Neural cell (in vitro differentiated cells): ENCODE measurements at regions not wholly inside any gene's neighbourhood (a gene's known extent, or its start where the extent isn't known, plus 50 kb on each side); places are given as distances from the start of the nearest gene placed in this dataset.

ENCODE experiments used
- H2AFZ ChIP-seq: fragments of 200-600, 300-800 bp; sonication (generic), shearing (Covaris generic); 2 replicates; pipeline ENCODE4 v1.6.0; 2014; ENCODE audit warnings: low read depth, mild to moderate bottlenecking, antibody characterized with exemption, low read length, moderate library complexity
- H3F3A ChIP-seq: fragments of 200-600 bp; shearing (Covaris generic); 2 replicates; pipeline ENCODE4 v1.6.1; 2016; ENCODE audit warnings: mild to moderate bottlenecking, moderate library complexity, mixed read lengths, antibody characterized with exemption, low read length; ENCODE audit not compliant: insufficient read depth, poor library complexity, severe bottlenecking
- H3K27ac ChIP-seq: fragments of 200-600, 300-800 bp; sonication (generic), shearing (Covaris generic); 2 replicates; pipeline ENCODE4 v1.5.1; 2014; ENCODE audit warnings: mild to moderate bottlenecking, low read length, moderate library complexity
- H3K27me3 ChIP-seq: fragments of 300-800, 200-600 bp; sonication (generic), shearing (Covaris generic); 2 replicates; pipeline ENCODE4 v1.6.0; 2014; ENCODE audit warnings: mild to moderate bottlenecking, low read depth, low read length, moderate library complexity; ENCODE audit not compliant: insufficient read depth
- H3K36me3 ChIP-seq: fragments of 300-800, 200-600 bp; sonication (generic), shearing (Covaris generic); 2 replicates; pipeline ENCODE4 v1.5.1; 2014; ENCODE audit warnings: mild to moderate bottlenecking, antibody characterized with exemption, low read length, moderate library complexity; ENCODE audit not compliant: insufficient read depth
- H3K4me2 ChIP-seq: fragments of 300-800, 200-600 bp; sonication (generic), shearing (Covaris generic); 2 replicates; pipeline ENCODE4 v1.6.0; 2014; ENCODE audit warnings: mild to moderate bottlenecking, low read length
- H3K4me3 ChIP-seq: fragments of 300-800, 200-600 bp; sonication (generic), shearing (Covaris generic); 2 replicates; pipeline ENCODE4 v1.5.1; 2014; ENCODE audit warnings: mild to moderate bottlenecking, low read length, moderate library complexity
- H3K79me2 ChIP-seq: fragments of 200-600 bp; shearing (Covaris generic); replicated peaks from 2 replicates; pipeline ENCODE4 v1.6.0; 2014; ENCODE audit warnings: mild to moderate bottlenecking, low read length, moderate library complexity; ENCODE audit not compliant: insufficient read depth
- H3K9ac ChIP-seq: fragments of 300-800, 200-600 bp; sonication (generic), shearing (Covaris generic); 2 replicates; pipeline ENCODE4 v1.6.1; 2016; ENCODE audit warnings: mild to moderate bottlenecking, low read length, mixed read lengths
- H3K9me2 ChIP-seq: fragments of 200-600 bp; shearing (Covaris generic); 2 replicates; pipeline ENCODE4 v1.6.1; 2016; ENCODE audit warnings: mild to moderate bottlenecking, low read length, mixed read lengths; ENCODE audit not compliant: insufficient read depth
- H3K9me3 ChIP-seq: fragments of 200-600, 300-800 bp; sonication (generic), shearing (Covaris generic); 2 replicates; pipeline ENCODE4 v1.6.1; 2016; ENCODE audit warnings: mild to moderate bottlenecking, mixed run types, low read length, moderate library complexity, mixed read lengths
- H4K20me1 ChIP-seq: fragments of 200-600 bp; shearing (Covaris generic); 2 replicates; pipeline ENCODE4 v1.6.1; 2016; ENCODE audit warnings: mild to moderate bottlenecking, mixed run types; ENCODE audit not compliant: insufficient read depth
- EP300 ChIP-seq: fragments of 450-650 bp; conservative IDR thresholded peaks from 2 replicates; pipeline ENCODE4 v1.6.1; 2014; ENCODE audit warnings: antibody characterized with exemption, mild to moderate bottlenecking, moderate library complexity; ENCODE audit not compliant: poor library complexity, severe bottlenecking
- EZH2 ChIP-seq: fragments of 200-600, 300-800 bp; shearing (Covaris generic), sonication (generic); IDR thresholded peaks from 2 replicates; pipeline ENCODE4 v1.6.1; 2014; ENCODE audit warnings: antibody characterized with exemption, low read length, borderline replicate concordance, mild to moderate bottlenecking; ENCODE audit not compliant: insufficient read depth, poor library complexity, severe bottlenecking
- MXI1 ChIP-seq: fragments of 450-650 bp; conservative IDR thresholded peaks from 2 replicates; pipeline ENCODE4 v1.6.1; 2014; ENCODE audit warnings: antibody characterized with exemption, mild to moderate bottlenecking; ENCODE audit not compliant: poor library complexity, severe bottlenecking
- POLR2AphosphoS5 ChIP-seq: IDR thresholded peaks from 2 replicates; pipeline ENCODE4 v1.6.1; 2012
- RAD21 ChIP-seq: fragments of 450-650 bp; conservative IDR thresholded peaks from 2 replicates; pipeline ENCODE4 v1.6.1; 2014; ENCODE audit warnings: antibody characterized with exemption, mild to moderate bottlenecking, moderate library complexity
- SMC3 ChIP-seq: fragments of 450-650 bp; conservative IDR thresholded peaks from 2 replicates; pipeline ENCODE4 v1.6.1; 2014; ENCODE audit warnings: antibody characterized with exemption, mild to moderate bottlenecking, moderate library complexity; ENCODE audit not compliant: poor library complexity
- TAF1 ChIP-seq: IDR thresholded peaks from 2 replicates; pipeline ENCODE4 v1.6.1; 2012; ENCODE audit warnings: low read depth
- TF ChIP-seq, protein P1 (sequence below): fragments of 450-650 bp; IDR thresholded peaks from 2 replicates; pipeline ENCODE4 v1.5.1; 2014; ENCODE audit warnings: antibody characterized with exemption, mild to moderate bottlenecking, moderate library complexity; ENCODE audit not compliant: poor library complexity, severe bottlenecking
- TF ChIP-seq, protein P2 (sequence below): IDR thresholded peaks from 2 replicates; pipeline ENCODE4 v1.6.1; 2012; ENCODE audit warnings: borderline replicate concordance

DNA sequence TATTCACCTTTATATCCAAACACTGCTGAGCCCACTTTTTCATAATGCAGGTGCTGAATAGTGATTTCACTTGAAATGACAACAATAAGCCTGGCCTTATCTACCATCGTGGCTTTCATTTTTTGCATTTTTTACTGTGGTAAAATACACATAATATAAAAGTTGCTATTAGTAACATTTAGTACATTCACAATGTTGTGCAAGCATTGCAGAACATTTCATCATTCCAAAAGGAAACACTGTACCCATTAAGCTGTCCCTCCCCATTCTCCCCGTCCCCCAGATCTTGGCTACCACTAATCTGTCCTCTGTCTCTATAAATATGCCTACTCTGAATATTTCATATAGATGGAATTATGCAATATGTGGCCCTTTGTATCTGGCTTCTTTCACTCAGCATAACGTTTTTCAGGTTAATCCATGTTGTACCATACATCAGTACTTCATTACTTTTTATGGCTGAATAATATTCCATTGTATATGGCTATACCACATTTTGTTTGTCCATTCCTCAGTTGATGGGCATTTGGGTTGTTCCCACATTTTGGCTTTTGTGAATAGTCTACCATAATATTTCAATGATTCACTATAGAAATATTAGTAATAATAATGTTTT, 68.5 kb upstream of the ARID5B start:
- H3K79me2 ChIP-seq: no peaks in the 10 kb centered on the region
- H3K27me3 ChIP-seq: no peaks in the 10 kb centered on the region
- no peaks in the 10 kb centered on the region for H4K20me1 ChIP-seq
- H3F3A ChIP-seq: no peaks in the 10 kb centered on the region
- H3K9ac ChIP-seq: no peak overlapping the region
- H3K27ac ChIP-seq: no peak overlapping the region
- no peaks in the 10 kb centered on the region for H3K36me3 ChIP-seq
- H3K4me3 ChIP-seq: no peak overlapping the region
- no peak overlapping the region for H3K4me2 ChIP-seq
- H3K9me2 ChIP-seq: no peaks in the 10 kb centered on the region
- H3K9me3 ChIP-seq: no peaks in the 10 kb centered on the region
- TF ChIP-seq MXI1 (no peak), RAD21 (no peak)
- no peak overlapping the region for H2AFZ ChIP-seq

DNA sequence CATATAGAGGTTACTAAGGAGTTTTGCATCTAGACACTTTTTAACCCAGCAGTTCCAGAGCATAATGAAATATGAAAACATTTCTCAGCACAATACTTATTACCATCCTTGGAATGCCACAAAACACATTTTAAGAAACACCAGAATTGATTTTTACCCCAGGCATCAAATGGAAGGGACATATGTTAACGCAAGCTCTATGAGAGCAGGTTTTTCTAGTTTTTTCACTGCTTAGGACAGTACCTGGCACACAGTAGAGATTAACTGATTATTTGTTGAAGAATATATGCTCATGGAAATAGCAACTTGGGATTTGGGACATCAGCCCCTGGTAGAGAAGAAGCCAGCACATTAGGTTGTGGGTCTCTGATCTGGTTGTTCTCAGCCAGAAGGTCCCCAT, 67.0 kb upstream of the ARID5B start:
- Histone ChIP-seq H3K4me2 (no peak overlapping the region), H3F3A (no peaks in the 10 kb centered on the region), H3K79me2 (no peaks in the 10 kb centered on the region), H3K27me3 (no peaks in the 10 kb centered on the region), H3K9ac (no peak overlapping the region), H3K27ac (no peak overlapping the region), H3K9me2 (no peaks in the 10 kb centered on the region), H3K4me3 (no peak overlapping the region), H3K9me3 (no peaks in the 10 kb centered on the region), H4K20me1 (no peaks in the 10 kb centered on the region), H2AFZ (no peak overlapping the region), H3K36me3 (no peaks in the 10 kb centered on the region)
- TF ChIP-seq RAD21 (no peak), SMC3 (no peak), MXI1 (no peak), POLR2AphosphoS5 (no peak), EP300 (no peak), TAF1 (no peak), EZH2 (no peak)
- TF ChIP-seq, protein P1, sequence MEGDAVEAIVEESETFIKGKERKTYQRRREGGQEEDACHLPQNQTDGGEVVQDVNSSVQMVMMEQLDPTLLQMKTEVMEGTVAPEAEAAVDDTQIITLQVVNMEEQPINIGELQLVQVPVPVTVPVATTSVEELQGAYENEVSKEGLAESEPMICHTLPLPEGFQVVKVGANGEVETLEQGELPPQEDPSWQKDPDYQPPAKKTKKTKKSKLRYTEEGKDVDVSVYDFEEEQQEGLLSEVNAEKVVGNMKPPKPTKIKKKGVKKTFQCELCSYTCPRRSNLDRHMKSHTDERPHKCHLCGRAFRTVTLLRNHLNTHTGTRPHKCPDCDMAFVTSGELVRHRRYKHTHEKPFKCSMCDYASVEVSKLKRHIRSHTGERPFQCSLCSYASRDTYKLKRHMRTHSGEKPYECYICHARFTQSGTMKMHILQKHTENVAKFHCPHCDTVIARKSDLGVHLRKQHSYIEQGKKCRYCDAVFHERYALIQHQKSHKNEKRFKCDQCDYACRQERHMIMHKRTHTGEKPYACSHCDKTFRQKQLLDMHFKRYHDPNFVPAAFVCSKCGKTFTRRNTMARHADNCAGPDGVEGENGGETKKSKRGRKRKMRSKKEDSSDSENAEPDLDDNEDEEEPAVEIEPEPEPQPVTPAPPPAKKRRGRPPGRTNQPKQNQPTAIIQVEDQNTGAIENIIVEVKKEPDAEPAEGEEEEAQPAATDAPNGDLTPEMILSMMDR: no peak
- TF ChIP-seq, protein P2, sequence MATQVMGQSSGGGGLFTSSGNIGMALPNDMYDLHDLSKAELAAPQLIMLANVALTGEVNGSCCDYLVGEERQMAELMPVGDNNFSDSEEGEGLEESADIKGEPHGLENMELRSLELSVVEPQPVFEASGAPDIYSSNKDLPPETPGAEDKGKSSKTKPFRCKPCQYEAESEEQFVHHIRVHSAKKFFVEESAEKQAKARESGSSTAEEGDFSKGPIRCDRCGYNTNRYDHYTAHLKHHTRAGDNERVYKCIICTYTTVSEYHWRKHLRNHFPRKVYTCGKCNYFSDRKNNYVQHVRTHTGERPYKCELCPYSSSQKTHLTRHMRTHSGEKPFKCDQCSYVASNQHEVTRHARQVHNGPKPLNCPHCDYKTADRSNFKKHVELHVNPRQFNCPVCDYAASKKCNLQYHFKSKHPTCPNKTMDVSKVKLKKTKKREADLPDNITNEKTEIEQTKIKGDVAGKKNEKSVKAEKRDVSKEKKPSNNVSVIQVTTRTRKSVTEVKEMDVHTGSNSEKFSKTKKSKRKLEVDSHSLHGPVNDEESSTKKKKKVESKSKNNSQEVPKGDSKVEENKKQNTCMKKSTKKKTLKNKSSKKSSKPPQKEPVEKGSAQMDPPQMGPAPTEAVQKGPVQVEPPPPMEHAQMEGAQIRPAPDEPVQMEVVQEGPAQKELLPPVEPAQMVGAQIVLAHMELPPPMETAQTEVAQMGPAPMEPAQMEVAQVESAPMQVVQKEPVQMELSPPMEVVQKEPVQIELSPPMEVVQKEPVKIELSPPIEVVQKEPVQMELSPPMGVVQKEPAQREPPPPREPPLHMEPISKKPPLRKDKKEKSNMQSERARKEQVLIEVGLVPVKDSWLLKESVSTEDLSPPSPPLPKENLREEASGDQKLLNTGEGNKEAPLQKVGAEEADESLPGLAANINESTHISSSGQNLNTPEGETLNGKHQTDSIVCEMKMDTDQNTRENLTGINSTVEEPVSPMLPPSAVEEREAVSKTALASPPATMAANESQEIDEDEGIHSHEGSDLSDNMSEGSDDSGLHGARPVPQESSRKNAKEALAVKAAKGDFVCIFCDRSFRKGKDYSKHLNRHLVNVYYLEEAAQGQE: no peak
